ENCODE measurements at regions not wholly inside any gene's neighbourhood (a gene's known extent, or its start where the extent isn't known, plus 50 kb on each side); places are given as distances from the start of the nearest gene placed in this dataset.
A peak's percentile ranks its signal among the peaks of the same experiment; 100 is the strongest.

DNA sequence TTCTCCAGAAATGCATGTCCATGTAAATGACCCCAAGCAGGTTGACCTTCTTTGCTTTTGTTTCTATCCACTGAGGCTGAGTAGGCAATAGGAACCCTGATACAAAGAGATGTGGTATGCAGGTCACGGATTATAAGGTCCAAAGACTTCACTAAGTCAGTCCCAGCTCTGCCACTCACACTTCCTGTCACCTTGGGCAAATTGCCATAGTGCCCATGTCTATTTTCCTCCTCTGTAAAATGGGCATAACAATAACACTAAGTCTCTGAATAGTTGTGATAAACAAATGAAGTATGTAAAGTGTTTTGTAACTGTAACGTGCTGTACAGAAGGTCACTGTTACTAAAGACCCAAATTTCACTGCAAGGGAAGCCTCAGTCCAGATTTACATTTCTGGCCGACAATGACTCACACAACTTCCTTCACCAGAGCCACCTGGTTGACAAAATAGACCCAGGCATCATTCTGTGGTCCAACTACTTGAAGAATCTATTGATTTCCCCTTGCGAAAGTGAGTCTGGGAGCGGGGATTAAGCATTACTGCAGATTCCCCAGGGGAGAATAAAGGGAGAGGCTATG lies 175.4 kb upstream of the LPP start:
- DNase-seq, result no peak

DNA sequence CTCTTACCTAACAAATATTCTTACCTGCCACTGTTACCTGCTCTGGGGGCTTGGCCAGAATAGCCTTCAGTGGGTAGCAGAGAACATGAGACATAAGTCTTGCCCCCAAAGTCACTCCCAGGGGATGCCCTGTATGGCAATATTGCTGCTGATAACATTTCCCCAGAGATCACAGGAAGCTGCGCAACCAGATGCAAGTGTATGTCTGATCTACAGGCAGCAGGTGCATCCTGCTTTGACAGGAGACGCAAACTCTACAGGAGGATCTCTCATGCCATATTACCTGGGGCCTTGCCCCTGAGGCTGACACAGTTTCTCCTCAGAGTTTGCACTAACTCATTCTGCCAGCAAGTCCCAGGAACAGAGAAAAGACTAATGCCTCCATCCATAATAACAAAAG lies 174.4 kb upstream of the LPP start:
- peak; percentile 46 for DNase-seq

DNA sequence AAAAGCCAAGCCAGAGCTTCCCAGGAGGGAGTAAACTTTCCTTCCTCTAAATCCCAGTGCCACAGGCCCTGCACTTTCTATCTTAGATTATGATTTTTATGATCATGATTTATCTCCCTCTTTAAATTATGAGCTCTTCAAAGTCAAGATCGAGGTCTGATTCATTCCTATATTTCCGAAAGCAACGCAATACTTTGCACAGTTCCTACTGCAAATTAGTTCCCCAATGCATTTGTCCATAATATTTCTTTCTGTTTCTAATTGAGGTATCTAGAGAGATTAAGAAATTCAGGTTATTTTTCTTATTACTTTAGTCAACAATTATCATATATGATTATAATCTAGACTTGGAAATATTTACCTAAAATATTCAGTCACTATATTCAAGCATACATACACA lies 173.1 kb upstream of the LPP start:
- DNase-seq, result no peak

DNA sequence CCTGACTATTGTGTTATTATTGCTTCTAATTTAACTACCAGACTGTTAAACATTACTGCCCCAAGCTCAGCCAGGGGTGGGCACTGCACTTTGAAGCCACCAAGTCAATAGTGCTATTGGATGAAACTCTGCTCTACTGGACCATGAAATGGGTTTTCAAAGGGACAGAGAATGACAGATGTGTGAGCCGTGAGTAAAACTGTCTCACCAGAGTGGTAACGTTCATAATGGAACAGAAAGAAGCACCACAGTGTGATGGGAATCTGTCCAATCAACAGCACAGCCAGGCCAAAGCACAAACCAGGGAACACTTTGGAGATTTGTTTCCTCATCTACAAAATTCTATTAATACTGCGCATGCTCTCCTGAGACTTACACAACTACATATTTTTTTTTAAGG lies 171.8 kb upstream of the LPP start:
- DNase-seq, result no peak

DNA sequence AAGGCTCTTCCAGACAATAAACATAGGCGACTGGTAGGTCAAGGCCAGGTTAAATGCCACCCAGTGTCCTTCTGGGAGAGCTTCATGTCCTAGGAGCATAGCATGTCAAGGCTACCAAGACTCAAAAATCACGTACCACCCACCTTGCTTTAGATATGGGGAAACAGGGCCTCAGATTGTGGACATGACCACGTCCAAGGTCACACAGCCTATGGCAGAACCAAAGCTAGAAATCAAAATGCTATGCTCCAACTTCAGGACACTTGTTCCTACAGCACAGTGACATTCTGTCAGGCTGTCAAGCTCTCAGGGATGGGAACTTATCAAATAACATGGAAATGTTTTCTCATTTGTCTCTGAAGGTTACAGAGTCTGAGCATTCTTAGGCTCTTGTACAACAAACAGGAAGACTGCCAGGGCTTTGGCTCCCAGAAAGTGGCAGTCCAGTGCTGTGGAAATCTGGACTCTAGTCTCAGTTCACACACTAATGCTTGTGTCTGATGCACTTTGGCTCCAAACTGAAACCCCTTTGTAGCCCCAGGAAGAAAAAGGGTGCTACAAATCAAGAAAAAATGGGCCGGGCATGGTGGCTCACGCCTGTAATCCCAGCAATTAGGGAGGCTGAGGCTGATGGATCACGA lies 170.4 kb upstream of the LPP start:
- DNase-seq, result no peak

DNA sequence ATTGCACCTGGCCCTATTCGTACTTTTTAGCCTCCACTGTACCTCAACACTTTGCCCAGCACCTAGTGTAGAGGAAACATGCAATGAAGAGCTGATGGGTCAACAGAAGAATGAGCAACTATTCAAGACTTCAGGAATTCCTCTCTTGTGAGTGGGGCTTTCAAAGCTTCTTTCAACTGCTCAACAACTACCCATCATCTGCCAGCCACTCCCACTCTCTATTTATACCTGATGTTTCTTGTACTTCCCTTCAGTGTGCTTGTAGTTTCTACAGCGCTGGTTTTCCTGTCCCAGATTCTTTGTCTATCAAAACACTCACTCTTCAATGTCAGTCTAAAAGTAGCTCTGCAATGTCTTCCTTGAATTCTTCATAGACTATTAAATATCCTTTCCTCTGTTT lies 168.3 kb upstream of the LPP start:
- no peak for DNase-seq

DNA sequence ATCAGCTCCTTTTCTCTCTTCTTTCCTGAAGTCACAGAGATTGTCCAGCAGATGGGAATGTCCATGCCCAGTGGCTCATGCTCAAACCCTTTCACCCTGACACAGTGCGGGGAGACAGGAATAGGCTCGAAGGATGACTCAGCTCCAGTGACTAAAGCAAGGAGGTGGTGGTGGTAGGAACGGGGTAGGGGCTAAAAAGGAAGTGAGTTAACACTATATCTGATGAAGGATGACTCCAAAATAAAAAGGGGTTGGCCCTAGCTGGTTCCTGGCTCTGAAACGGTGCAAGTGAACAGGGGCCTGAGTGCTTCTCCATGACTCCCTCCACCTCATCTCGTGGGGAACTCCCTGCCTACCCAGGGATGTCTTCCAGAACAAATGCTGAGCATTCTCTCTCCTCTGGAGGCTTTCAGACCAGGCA lies 167.4 kb upstream of the LPP start:
- peak; percentile 83 for DNase-seq

DNA sequence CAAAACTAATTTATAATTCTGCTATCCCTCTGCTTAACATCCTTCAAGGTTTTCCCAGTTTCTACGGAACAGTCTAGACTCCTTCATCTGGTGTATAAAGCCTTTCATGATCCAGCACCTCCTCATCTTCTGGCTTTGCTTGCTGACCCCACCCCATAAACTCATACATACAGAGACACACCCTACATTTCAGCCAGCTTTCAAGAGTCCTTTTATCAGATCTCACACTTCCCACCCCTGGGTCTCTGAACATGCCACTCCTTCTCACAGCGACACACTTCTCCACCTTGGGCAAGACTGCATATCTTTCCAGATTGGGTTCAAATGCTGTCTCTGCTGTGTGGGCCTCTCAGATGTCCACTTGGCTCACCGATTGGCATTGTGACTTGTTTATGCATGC lies 166.8 kb upstream of the LPP start:
- peak; percentile 56 for DNase-seq

DNA sequence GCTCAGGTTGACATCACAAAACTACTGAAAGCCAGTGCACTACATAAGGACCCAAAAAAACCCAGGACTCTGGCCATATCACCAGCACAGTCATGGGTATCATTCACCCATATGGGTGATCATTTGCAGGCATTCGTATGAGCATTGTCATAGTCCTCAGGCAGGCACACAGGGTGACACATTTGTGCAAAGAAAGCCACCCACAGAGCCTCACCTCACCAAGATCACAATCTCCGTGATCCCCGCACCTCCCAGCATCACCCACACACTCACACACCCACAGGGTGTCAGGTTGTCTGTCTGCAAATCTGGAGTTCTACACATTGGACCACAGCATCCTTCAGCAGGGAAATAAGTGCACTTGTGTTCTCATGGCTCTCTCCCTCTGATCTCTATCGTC lies 166.0 kb upstream of the LPP start:
- DNase-seq, result no peak

DNA sequence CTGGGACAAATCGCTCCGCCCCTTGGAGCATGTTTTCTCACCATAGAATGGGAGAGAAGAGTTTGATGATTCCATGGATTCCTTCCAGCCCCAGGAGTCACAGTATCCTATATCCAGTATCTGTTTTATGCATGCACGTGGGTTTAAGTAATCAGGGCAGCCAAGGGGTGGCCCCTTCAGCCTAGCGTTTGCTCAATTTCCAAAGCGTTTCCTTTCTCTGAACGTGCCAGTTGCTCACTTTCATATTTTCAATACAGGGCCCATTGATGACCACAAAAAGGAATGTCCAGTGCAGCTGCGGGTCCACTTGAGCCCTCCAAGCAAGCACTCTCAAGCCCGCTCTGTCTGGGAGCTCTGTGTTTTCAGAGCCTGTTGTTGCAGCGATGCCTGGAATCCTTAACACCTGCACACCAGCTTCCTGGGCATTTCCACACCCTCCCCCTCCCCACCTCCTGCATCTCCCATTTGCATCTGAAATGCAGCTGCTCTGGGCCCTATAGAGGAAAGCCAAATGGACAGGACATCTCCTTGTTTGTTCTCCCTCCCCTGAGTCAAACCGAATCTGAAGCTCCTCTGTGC lies 164.3 kb upstream of the LPP start:
- DNase-seq, result no peak

DNA sequence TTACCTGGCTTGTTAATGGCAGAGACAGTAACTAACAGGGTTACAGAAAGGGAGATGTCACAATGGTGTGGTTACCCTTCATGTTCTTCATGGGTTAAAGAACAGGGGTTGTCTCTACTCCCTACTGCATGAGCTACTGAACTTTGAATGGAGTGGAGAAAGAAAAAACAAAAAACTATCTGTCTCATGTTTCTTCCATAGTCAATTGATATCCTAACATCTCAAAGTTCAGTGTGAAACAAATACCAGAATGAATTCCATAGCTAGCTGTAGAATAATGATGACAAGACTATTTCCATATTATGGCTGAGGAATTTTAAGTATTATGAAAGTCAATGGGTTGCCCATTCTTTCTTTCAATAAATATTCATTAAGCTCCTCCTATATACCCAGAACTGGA lies 161.3 kb upstream of the LPP start:
- DNase-seq, result no peak

DNA sequence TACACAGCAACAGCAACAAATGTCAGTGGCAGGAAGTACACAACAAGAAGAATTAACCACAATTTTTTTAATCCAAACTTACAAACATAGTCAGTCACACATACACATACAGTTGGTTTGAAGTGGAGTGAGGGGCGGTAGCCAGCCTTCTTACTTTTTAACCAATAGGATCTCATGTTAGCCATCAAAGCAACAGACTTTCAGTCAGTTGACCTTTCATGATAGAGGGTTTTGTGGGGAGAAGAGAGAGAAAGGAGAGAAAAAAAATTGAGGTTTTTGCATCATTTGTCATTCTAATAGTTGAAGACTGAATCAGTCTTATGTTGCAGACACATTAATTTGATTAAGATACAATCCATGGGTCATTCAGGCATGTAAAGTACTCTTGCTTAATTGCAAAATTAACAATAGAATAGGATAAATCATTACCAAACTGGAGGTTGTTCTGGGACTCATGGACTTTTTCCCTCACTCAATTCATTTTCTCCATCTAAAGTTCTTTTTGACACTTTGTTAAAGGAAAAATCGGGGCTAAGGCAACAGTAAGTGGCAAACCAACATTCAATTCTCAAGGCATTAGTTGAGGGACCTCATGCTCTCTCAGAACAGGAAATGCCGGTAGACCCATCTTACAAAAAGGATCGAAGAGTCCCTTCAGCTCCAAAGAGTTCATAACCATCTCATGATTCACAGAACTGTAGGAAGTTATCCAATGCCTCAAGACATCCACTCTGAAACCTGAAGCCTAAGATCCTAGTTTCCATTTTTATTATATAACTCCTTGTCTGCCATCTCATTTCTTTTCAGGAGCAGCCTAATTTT lies 159.5 kb upstream of the LPP start:
- DNase-seq, result no peak

DNA sequence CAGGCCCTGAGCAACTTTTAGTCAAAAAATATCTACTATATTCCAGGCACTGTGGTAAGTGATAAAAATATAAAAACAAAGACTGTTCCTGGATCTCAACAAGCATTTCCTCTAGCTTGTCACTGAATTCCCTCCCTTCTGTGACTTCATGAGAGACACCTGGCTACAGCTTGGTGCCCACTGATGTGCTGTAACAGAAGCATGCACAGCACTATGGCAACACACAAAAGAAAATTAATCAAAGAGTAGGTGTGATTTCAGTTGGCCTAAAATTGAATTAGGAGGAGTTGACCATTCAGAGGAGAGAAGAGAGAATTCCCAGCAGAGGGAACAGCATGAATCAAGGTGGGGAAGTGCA lies 158.9 kb upstream of the LPP start:
- DNase-seq, result no peak

DNA sequence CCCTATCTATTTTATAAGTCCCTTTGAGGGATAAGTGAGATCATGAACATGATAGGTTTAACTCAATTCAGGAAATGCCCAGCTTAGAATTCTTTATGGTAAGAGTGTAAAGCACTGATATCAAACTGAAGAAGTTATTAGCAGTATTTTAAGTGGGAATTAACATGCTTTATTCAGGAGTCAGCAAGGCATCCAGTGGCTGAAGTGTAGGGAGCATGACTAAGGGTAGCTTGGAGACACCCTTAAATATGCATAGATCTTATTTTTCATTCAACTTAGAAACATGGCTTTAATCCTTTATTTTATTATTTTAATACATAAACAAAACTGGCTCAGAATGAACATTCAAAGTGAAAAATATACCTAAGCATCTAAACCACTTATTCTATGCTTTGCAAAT lies 158.3 kb upstream of the LPP start:
- no peak for DNase-seq

DNA sequence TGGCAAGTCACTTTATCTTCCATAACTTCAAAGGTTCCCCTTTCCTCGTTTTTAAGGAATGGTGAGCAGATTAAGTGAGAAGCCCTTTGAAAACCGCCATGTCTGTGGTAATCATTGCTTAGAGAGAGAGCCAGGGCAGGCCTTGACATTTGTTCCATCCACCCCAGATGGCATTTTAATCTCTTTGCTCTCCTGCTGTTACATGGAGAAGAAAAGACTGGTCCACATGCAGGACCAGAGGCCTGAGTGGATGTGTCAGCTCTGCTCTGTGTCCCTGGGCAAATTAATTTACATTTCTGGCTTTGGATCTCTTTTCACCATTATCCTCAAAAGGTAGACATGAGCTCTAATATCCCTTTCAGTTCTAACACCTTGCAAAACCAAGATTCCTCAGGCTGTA lies 157.3 kb upstream of the LPP start:
- DNase-seq, result no peak

DNA sequence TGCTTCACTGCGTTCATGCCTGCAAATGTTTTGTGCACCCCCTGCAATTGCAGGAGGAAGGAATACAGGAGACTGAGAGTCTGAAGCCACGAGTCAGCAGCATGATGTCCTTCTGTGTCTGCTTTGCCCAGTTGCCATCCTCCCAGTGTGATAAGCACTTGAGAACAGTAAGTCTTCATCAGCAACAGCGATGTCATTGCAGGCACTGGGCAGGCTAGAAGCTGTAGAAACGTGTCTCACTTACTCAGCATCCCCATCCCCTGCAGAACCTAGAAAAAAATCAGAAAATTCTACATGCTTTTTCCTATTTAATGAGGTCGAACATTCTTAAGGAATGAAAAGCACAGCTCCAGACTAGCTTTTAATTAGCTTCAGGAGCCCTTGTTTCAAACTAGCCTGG lies 156.5 kb upstream of the LPP start:
- no peak for DNase-seq

DNA sequence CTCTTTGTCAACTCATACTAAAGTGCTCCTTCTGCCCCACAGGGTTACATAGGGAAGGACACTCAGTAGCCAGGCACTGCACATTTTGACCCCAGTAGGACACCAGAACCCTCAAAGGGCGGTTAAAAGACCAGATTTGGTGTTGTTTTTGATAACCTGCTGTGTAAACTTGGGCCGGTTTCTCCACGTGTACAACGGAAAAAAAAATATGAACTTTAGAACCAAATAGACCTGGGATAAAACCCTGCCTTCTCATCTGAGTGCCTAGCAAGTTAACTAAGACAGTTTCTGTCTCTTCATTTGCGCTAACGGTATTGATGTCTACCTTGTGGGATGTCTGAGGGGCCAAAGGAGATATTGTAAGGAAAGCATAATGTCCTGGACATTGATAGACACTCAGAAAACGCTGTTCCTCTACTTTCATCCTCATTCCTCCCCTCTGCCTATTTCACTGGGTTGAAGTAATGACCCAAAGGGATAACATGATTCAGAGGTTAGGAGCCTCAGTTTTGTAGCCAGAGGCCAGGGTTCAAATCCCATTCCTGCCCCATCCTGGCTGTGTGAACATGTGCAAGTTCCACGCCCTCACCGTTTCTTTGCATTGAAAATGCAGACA lies 155.9 kb upstream of the LPP start:
- DNase-seq, result no peak

DNA sequence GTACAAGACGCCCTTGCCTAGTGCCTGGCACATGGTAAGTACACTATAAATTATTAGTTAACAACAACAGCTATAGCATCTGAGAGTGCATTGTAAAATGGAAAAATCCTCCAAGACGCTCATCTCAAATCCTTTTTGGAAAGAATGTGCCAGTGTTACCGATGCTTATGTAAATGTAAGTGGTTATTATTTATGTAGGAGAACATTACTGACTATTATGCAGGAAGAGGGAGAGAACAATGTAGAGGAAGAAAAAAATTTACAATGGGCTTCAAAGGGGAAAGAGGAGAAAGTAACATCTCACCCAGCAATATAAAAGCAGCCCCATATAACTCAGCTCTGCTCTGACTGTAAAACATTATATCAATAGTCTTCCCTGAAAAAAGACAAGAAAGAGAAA lies 155.3 kb upstream of the LPP start:
- no peak for DNase-seq

DNA sequence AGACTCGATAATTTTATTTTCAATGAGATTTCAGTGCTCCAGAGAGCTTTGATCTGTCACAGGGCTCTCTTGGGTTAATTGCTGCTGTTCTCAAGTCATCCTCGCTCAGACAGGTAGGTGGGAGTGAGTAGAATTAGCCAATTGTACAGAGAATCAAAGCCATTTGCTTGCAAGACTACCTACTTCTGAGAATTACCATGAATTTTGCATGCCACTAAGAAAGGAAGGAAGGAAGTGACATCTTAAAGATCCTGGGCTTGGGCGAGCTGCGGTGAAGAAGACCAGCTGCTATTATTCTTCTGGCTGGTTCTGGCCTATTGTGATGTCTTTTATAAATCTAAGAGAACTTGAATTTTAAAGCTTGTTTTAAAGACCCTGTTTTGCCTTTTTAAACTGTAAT lies 154.1 kb upstream of the LPP start:
- peak; percentile 71 for DNase-seq

DNA sequence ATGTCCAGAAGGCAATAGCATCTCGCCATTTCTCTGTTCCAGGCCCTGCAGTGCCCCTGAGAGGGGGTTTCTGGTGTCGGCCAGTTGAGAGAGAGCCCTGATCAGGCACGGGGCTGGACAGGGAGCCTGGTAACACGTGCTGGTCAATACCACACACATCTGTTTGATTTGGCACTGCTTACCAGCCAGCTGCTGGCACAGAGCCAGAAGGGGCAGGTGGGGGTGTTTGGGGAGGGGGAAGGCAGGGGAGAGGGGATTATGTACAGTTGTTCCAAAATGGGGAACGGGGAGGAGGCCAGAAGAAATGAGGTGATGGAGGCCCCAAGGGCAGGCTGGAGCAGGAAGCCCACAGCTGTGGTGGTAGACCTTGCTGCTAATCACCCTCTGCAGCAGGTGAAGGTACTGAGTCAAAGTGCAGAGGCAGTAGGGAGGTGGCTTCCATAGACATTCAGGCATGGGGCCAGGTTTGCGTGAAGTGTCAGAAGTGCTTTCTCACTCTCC lies 153.5 kb upstream of the LPP start:
- no peak for DNase-seq

DNA sequence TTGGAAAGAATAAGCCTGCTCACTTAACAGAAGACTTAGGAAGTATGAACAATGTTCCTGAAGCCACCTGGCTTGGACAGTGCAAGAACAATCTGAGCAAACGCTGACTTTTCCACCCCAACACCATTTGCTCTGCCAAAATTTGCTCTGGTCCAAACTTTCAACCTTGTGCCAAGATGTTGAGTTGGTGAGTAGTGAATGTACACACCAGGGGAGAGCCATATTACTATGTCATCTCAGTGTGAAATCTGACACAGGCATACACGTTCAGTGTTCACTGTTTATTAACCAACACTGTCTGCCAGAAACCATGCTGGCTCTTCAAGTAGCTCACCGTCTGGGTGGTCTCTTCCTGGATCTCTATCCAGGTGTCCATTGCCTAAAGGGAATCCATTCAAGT lies 152.9 kb upstream of the LPP start:
- no peak for DNase-seq

DNA sequence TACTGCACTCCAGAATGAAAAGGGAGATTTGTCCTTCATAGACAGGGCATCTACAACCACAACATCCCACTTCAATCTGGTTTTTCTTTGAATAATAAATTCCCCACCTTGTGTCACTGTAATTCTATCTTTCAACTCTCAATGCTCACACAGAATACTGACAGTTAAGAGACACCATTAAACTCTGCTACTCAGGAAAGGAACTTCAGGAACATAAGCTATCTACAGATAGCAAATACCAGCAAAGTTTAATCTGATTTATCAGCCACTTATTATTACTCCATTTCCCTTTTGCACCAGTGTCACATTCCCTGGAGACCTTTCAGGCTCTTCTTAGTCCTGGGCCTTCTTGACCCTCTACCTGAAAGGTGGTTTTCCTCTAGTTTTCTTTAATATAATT lies 152.0 kb upstream of the LPP start:
- no peak for DNase-seq

DNA sequence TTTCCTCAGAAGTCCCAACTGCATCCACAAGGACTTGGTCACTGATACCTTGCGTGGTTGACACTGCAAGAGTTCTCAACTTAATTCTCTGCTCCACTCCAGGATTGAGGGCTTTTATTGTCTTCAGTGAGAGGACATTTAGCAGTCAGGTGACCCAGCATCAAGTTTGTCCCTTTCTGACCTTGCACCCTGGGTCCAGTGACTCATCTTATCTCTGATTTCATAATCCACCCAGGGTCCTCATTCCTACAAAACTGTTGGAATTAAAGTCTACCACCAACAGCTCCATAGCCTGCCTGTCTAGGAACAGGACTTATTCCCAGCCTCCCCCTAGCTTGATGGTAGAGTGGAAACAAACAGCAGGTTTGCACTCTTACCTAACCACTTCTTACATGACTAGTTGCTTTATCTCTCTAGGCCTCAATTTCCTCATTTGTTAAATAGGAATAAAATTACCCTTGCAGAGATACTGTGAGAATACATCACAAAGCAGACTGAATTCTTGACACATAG lies 151.3 kb upstream of the LPP start:
- DNase-seq, result no peak
